ENCODE measurements at regions not wholly inside any gene's neighbourhood (a gene's known extent, or its start where the extent isn't known, plus 50 kb on each side); places are given as distances from the start of the nearest gene placed in this dataset.

DNA sequence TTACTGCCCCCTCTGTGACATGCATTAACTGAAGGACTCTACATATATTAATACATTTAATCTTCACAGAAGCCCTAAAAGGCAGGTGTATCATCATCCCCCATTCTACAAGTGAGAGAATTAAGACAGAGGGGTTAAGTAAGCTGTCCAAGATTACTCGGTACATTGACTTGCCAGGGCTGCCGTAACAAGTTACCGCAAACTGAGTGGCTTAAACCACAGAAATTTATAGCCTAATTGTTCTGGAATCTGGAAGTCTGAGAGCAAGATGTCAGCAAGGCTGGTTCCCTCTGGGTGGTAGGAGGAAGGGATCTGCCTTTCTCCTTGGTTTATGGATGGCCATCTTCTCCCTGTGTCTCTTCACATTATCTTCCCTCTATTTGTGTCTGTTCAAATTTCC is 605.5 kb downstream of the EPHA4 start:
- TF ChIP-seq, protein P1, sequence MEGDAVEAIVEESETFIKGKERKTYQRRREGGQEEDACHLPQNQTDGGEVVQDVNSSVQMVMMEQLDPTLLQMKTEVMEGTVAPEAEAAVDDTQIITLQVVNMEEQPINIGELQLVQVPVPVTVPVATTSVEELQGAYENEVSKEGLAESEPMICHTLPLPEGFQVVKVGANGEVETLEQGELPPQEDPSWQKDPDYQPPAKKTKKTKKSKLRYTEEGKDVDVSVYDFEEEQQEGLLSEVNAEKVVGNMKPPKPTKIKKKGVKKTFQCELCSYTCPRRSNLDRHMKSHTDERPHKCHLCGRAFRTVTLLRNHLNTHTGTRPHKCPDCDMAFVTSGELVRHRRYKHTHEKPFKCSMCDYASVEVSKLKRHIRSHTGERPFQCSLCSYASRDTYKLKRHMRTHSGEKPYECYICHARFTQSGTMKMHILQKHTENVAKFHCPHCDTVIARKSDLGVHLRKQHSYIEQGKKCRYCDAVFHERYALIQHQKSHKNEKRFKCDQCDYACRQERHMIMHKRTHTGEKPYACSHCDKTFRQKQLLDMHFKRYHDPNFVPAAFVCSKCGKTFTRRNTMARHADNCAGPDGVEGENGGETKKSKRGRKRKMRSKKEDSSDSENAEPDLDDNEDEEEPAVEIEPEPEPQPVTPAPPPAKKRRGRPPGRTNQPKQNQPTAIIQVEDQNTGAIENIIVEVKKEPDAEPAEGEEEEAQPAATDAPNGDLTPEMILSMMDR (IDR thresholded peaks at IDR 0.05; ENCODE audit: insufficient read depth, missing control alignments): no peak
- DNase-seq (ENCODE audit: insufficient read length, low spot score) (no peak), FAIRE-seq (no peak)

DNA sequence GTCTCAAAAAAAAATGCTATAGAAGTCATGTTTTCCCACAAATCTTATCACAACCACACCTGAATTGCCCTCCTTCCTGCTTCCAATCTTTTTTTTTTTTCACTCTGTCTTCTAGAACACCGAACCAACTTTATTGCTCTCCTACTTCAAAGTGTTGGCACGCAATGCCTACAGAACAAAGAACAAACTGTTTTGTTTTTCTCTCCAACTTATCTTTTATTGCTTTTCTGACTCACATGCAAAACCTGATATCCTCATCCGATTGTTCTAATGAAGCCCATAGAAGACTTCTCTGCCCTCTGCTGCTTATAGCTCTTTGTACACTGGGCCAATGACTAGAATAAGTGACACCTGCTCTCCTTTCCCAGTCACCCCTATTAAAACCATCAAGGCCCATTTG is 602.8 kb downstream of the EPHA4 start:
- TF ChIP-seq, protein P1 (IDR thresholded peaks at IDR 0.05; ENCODE audit: insufficient read depth, missing control alignments): no peak

DNA sequence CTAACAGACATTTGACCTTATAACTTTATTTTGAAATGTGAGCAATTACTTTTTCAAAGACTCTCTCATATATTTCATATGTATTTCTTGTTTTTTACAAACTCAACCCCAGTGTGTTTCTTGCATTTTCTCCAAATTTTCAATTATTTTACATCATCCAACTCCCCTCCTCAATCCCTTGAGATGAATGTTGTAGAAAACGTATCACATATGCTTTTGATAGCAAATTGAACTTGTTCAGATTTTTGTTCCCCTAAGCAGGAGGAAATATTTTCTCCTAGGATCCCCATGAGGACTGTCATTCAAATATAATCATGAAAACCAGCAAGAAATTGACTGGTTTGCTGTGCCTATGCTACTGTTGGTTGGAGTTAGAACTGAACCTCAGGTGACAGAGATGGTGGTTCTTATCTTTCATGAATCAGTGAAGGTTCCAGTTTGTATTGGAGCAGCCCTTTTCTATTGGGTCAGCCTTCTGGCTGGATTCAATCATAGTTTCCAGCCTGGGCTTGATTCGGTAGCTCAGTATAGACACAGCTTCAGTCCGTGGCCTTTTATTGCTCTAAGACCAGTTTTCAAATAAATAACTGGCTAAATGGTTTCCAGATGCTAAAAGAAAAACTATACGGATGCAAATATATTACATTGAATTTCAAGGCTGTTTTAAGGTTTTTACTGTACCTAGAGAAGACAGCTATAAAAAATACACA is 591.0 kb downstream of the EPHA4 start:
- no peak for DNase-seq (ENCODE audit: insufficient read length, low spot score)
- FAIRE-seq: no peak
- TF ChIP-seq, protein P1 (IDR thresholded peaks at IDR 0.05; ENCODE audit: insufficient read depth, missing control alignments): no peak

More for the DNA sequence above, 602.8 kb downstream of the EPHA4 start:
- FAIRE-seq: no peak
- DNase-seq (ENCODE audit: insufficient read length, low spot score): no peak

DNA sequence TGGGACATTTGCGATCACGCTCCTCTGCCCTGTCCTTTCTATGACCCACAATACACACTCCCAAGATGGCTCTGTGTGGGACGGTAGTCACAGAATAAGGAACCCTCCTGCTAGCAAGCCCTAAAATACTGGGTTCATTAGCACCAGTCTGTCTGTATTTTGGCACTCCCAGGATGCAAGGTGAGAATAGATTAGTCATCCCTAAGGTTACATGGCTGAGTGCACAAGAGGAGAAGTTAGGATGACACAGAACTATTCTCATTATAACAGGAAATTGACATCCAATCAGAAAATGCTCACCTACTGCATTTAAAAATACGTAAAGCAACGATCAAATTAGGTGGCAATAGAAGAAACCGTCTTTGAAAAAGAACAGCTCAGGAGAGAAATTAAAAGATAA is 590.2 kb downstream of the EPHA4 start:
- TF ChIP-seq, protein P1 (IDR thresholded peaks at IDR 0.05; ENCODE audit: insufficient read depth, missing control alignments): no peak
- FAIRE-seq (no peak), DNase-seq (ENCODE audit: insufficient read length, low spot score) (no peak)

DNA sequence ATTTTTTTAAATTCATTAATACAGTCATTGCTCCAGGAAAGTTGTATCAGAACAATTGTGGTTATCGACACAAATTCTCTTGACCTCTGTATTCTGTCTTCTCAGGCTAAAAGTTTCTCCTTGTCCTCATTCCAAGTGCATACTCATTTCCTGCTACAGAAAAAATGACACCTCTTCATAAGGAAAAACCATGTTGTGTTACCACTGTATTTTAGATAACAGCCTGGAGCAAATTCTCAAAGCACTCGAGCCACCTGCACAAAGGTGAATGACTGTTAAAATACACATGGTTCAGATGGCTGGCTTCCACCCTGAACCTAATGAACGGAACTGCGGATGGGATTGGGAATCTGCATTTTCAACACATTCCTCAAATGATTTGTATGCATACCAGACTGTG is 586.5 kb downstream of the EPHA4 start:
- DNase-seq (ENCODE audit: insufficient read length, low spot score) (no peak), FAIRE-seq (no peak)
- TF ChIP-seq, protein P1 (IDR thresholded peaks at IDR 0.05; ENCODE audit: insufficient read depth, missing control alignments): no peak

DNA sequence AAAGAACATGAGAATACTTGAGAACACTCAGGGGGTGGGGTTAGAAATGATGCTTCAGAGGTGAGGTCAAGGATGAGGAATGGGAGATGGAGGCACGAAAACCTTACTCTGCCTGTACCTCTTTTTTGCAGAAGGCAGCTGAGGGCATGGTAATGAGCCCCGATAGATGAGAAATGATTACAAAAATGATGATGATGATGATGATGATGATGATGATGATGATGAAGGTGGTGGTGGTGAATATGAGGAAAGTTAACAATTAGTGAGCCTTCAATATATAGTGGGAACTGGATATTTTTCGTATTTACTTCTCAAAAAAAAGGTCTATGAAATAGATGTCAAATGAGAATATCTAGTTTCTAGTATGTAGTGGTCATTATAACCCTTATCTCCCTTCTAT is 584.3 kb downstream of the EPHA4 start:
- FAIRE-seq (no peak), DNase-seq (ENCODE audit: insufficient read length, low spot score) (no peak)
- TF ChIP-seq, protein P1 (IDR thresholded peaks at IDR 0.05; ENCODE audit: insufficient read depth, missing control alignments): no peak

DNA sequence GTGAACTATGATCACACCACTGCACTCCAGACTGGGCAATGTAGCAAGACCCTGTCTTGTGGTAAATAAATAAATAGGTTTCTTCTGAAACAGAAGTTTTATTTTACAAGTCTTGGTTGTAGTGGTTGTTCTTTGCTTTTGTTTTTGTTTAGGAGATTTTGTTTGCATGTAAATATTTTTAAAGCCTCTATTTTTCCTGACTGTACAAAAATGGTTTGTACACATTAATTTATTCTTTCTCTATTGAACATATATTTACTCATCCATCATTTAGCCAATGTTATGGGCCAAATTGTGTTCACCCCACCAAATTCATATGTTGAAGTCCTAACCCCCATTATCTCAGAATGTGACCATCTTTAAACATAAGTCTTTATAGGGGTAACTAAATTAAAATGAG is 580.1 kb downstream of the EPHA4 start:
- DNase-seq (ENCODE audit: insufficient read length, low spot score) (no peak), FAIRE-seq (no peak)

More for the DNA sequence above, 580.1 kb downstream of the EPHA4 start:
- TF ChIP-seq, protein P1 (IDR thresholded peaks at IDR 0.05; ENCODE audit: insufficient read depth, missing control alignments): no peak
